Neuronal stem cell (in vitro differentiated cells): ENCODE measurements at regions not wholly inside any gene's neighbourhood (a gene's known extent, or its start where the extent isn't known, plus 50 kb on each side); places are given as distances from the start of the nearest gene placed in this dataset.

Experiments used
- DNase-seq: peaks from one replicate; pipeline ENCODE4 v3.0.0-alpha.2; 2013; ENCODE audit warnings: low spot score
- H2AFZ ChIP-seq: one replicate; pipeline ENCODE4 v1.6.1; 2013; ENCODE audit warnings: mild to moderate bottlenecking, low read length, inconsistent platforms
- H2AK5ac ChIP-seq: 2 replicates; pipeline ENCODE4 v1.6.1; 2013; ENCODE audit warnings: low read depth, mild to moderate bottlenecking, inconsistent platforms, low read length, moderate library complexity, mixed read lengths
- H2BK120ac ChIP-seq: 2 replicates; pipeline ENCODE4 v1.6.1; 2013; ENCODE audit warnings: low read depth, mild to moderate bottlenecking, inconsistent platforms, low read length, moderate library complexity, mixed read lengths
- H2BK12ac ChIP-seq: one replicate; pipeline ENCODE4 v1.6.1; 2013; ENCODE audit warnings: low read length, inconsistent platforms
- H2BK15ac ChIP-seq: 2 replicates; pipeline ENCODE4 v1.6.1; 2013; ENCODE audit warnings: mild to moderate bottlenecking, low read length, inconsistent platforms, mixed read lengths
- H2BK5ac ChIP-seq: one replicate; pipeline ENCODE4 v1.6.1; 2013; ENCODE audit warnings: inconsistent platforms, mild to moderate bottlenecking, low read length, moderate library complexity
- H3K14ac ChIP-seq: one replicate; pipeline ENCODE4 v1.6.1; 2013; ENCODE audit warnings: low read length, inconsistent platforms
- H3K18ac ChIP-seq: 2 replicates; pipeline ENCODE4 v1.6.1; 2013; ENCODE audit warnings: low read length, inconsistent platforms
- H3K23ac ChIP-seq: 2 replicates; pipeline ENCODE4 v1.6.1; 2013; ENCODE audit warnings: low read depth, mild to moderate bottlenecking, mixed read lengths, low read length, inconsistent platforms; ENCODE audit not compliant: poor library complexity
- H3K27ac ChIP-seq: replicated peaks from 3 replicates; pipeline ENCODE4 v1.5.1; 2013; ENCODE audit warnings: low read length, inconsistent platforms
- H3K27me3 ChIP-seq, 3 experiments: 2 replicates each; pipeline ENCODE4 v1.6.1; 2013; ENCODE audit warnings: low read length in 3 of 3, mild to moderate bottlenecking in 2 of 3, inconsistent platforms in 1 of 3, low read depth in 1 of 3, mixed read lengths in 1 of 3, moderate library complexity in 1 of 3; ENCODE audit not compliant: control insufficient read depth in 3 of 3, insufficient read depth in 3 of 3
- H3K36me3 ChIP-seq, 2 donors: replicated peaks in 1 of 2; 2 replicates each; pipeline ENCODE4 v1.6.1; 2013; ENCODE audit warnings: low read length in 2 of 2; ENCODE audit not compliant: control insufficient read depth in 2 of 2, insufficient read depth in 2 of 2
- H3K4ac ChIP-seq: 2 replicates; pipeline ENCODE4 v1.6.1; 2013; ENCODE audit warnings: inconsistent platforms, mild to moderate bottlenecking, low read length, moderate library complexity
- H3K4me1 ChIP-seq, 2 donors: 1 replicate in 1 of 2; 2 replicates in 1 of 2; pipeline ENCODE4 v1.6.1; 2013; ENCODE audit warnings: low read length in 2 of 2, low read depth in 1 of 2; ENCODE audit not compliant: control insufficient read depth in 2 of 2, insufficient read depth in 1 of 2
- H3K4me2 ChIP-seq: one replicate; pipeline ENCODE4 v1.6.1; 2013; ENCODE audit warnings: mild to moderate bottlenecking, low read length, inconsistent platforms; ENCODE audit not compliant: insufficient read depth, poor library complexity, severe bottlenecking
- H3K4me3 ChIP-seq, 2 donors: 2 replicates each; pipeline ENCODE4 v1.5.1; 2013; ENCODE audit warnings: low read length in 2 of 2, mild to moderate bottlenecking in 2 of 2, inconsistent platforms in 1 of 2, moderate library complexity in 1 of 2
- H3K79me1 ChIP-seq: one replicate; pipeline ENCODE4 v1.6.1; 2013; ENCODE audit warnings: low read depth, mild to moderate bottlenecking, inconsistent platforms, low read length, moderate library complexity
- H3K9ac ChIP-seq: one replicate; pipeline ENCODE4 v1.6.1; 2013; ENCODE audit warnings: mild to moderate bottlenecking, low read depth, low read length, inconsistent platforms; ENCODE audit not compliant: poor library complexity
- H3K9me3 ChIP-seq, 2 donors: replicated peaks in 1 of 2; 2 replicates each; pipeline versions ENCODE3 to v1.6.1; 2013; ENCODE audit warnings: low read length in 2 of 2, mild to moderate bottlenecking in 2 of 2, inconsistent platforms in 1 of 2, low read depth in 1 of 2, mixed read lengths in 1 of 2, moderate library complexity in 1 of 2; ENCODE audit not compliant: control insufficient read depth in 2 of 2, insufficient read depth in 1 of 2
- H4K8ac ChIP-seq: one replicate; pipeline ENCODE4 v1.6.1; 2013; ENCODE audit warnings: low read depth, mild to moderate bottlenecking, inconsistent platforms, low read length, moderate library complexity
- H4K91ac ChIP-seq: one replicate; pipeline ENCODE4 v1.6.1; 2013; ENCODE audit warnings: low read length, low read depth, mild to moderate bottlenecking, inconsistent platforms; ENCODE audit not compliant: poor library complexity
- WGBS, 2 donors: extraction: QIAGEN DNeasy Blood & Tissue Kit; methylation state at CpG; one replicate each; pipeline ENCODE4 v1.1.7; 2013; ENCODE audit warnings: missing lambda C conversion rate in 2 of 2, mixed read lengths in 1 of 2; ENCODE audit not compliant: insufficient read length in 2 of 2, insufficient replicate concordance in 1 of 2; ENCODE audit errors: extremely low coverage in 2 of 2; 5-methylcytosine and 5-hydroxymethylcytosine counted together

GRCh38 chr2:199581935-199582360, 124.2 kb upstream of the SATB2 start:
- DNase-seq = no peak
- no CpG with 5 or more reads among the region's 9 CpGs for WGBS, 2 donors
- Histone ChIP-seq H3K18ac (no peak overlapping the region), H4K91ac (no peak overlapping the region), H3K4me2 (peak overlapping the region; percentile 41), H2AK5ac (no peak overlapping the region), H3K27ac (peak overlapping the region; percentile 40), H2BK15ac (no peak overlapping the region), H3K79me1 (no peaks in the 10 kb centered on the region), H3K14ac (no peak overlapping the region), H4K8ac (no peak overlapping the region), H2BK5ac (no peak overlapping the region), H3K27me3 (peaks cover 0 to 25% (median 0%) of the 10 kb centered on the region in 3 experiments), H3K9me3 (no peaks in the 10 kb centered on the region), H3K23ac (no peak overlapping the region), H2BK12ac (no peak overlapping the region), H2AFZ (peak overlapping the region; percentile 94), H3K4me1 (peaks cover 2 to 5% of the 10 kb centered on the region in 2 donors), H2BK120ac (no peak overlapping the region), H3K36me3 (no peaks in the 10 kb centered on the region), H3K9ac (no peak overlapping the region), H3K4me3 (peak overlapping the region in 1 of 2 donors; percentile 32), H3K4ac (no peak overlapping the region)

GRCh38 chr2:199581408-199581807, 123.7 kb upstream of the SATB2 start:
- peak overlapping the region; percentile 94 for H2AFZ ChIP-seq
- no peaks in the 10 kb centered on the region for H3K36me3 ChIP-seq
- H2BK12ac ChIP-seq = no peak overlapping the region
- H2BK5ac ChIP-seq = no peak overlapping the region
- no peak overlapping the region for H3K9ac ChIP-seq
- no peak overlapping the region for H3K4me2 ChIP-seq
- peaks cover 0 to 25% (median 0%) of the 10 kb centered on the region in 3 experiments for H3K27me3 ChIP-seq
- no peak overlapping the region for H3K14ac ChIP-seq
- no peak overlapping the region for H3K4me3 ChIP-seq
- no peak overlapping the region for H3K18ac ChIP-seq
- no CpG with 5 or more reads among the region's 4 CpGs for whole genome bisulfite sequencing, 2 donors
- no peak overlapping the region for H3K23ac ChIP-seq
- no peak overlapping the region for H4K8ac ChIP-seq
- no peak overlapping the region for H3K4ac ChIP-seq
- no peak overlapping the region for H4K91ac ChIP-seq
- H3K4me1 ChIP-seq = peaks cover 2 to 5% of the 10 kb centered on the region in 2 donors
- H3K27ac ChIP-seq = no peak overlapping the region
- no peaks in the 10 kb centered on the region for H3K79me1 ChIP-seq
- DNase-seq = no peak
- H2AK5ac ChIP-seq = no peak overlapping the region
- no peaks in the 10 kb centered on the region for H3K9me3 ChIP-seq
- H2BK120ac ChIP-seq = no peak overlapping the region
- H2BK15ac ChIP-seq = no peak overlapping the region

GRCh38 chr2:199575416-199575815, 117.7 kb upstream of the SATB2 start:
- H3K14ac ChIP-seq = no peak overlapping the region
- H3K27ac ChIP-seq = no peak overlapping the region
- no peak overlapping the region for H2BK120ac ChIP-seq
- no peak overlapping the region for H2AFZ ChIP-seq
- no peak for DNase-seq
- no peak overlapping the region for H3K18ac ChIP-seq
- no peak overlapping the region for H3K9ac ChIP-seq
- H2BK15ac ChIP-seq = no peak overlapping the region
- H3K9me3 ChIP-seq = no peaks in the 10 kb centered on the region
- H4K8ac ChIP-seq = no peak overlapping the region
- no peak overlapping the region for H2AK5ac ChIP-seq
- no peak overlapping the region for H3K23ac ChIP-seq
- WGBS, 2 donors = no CpG with 5 or more reads among the region's 2 CpGs
- H2BK12ac ChIP-seq = no peak overlapping the region
- H4K91ac ChIP-seq = no peak overlapping the region
- H3K4ac ChIP-seq = no peak overlapping the region
- H3K79me1 ChIP-seq = no peaks in the 10 kb centered on the region
- no peak overlapping the region for H2BK5ac ChIP-seq
- no peaks in the 10 kb centered on the region for H3K36me3 ChIP-seq
- H3K27me3 ChIP-seq = no peaks in the 10 kb centered on the region
- no peak overlapping the region for H3K4me2 ChIP-seq
- no peaks in the 10 kb centered on the region for H3K4me1 ChIP-seq
- no peak overlapping the region for H3K4me3 ChIP-seq

- Histone ChIP-seq H2BK12ac (no peak overlapping the region), H2BK120ac (no peak overlapping the region), H2AK5ac (no peak overlapping the region), H3K79me1 (no peaks in the 10 kb centered on the region), H3K27ac (no peak overlapping the region), H3K4ac (no peak overlapping the region), H3K23ac (no peak overlapping the region), H3K14ac (no peak overlapping the region), H2BK5ac (no peak overlapping the region), H3K4me2 (no peak overlapping the region), H2BK15ac (no peak overlapping the region), H3K27me3 (no peaks in the 10 kb centered on the region), H4K91ac (no peak overlapping the region), H3K18ac (no peak overlapping the region), H3K9me3 (no peaks in the 10 kb centered on the region), H3K36me3 (no peaks in the 10 kb centered on the region), H2AFZ (no peak overlapping the region), H4K8ac (no peak overlapping the region), H3K9ac (no peak overlapping the region), H3K4me1 (no peaks in the 10 kb centered on the region), H3K4me3 (no peak overlapping the region)
- WGBS, 2 donors = no CpG with 5 or more reads among the region's 1 CpG
- no peak for DNase-seq
Measured at GRCh38 chr2:199572571-199572970, 114.8 kb upstream of the SATB2 start.
